Tibial artery (tissue), 4 donors: ENCODE measurements at regions not wholly inside any gene's neighbourhood (a gene's known extent, or its start where the extent isn't known, plus 50 kb on each side); places are given as distances from the start of the nearest gene placed in this dataset.

ENCODE experiments used
- DNase-seq, 2 donors: peaks; one replicate each; pipeline ENCODE4 v3.0.0-alpha.2; 2019
- H3K27ac ChIP-seq, 2 donors: fragments of 200-600 bp; sonication (generic) in 1 of 2; 1 replicate in 1 of 2; 2 replicates in 1 of 2; pipeline ENCODE4 v1.5.1; 2018 to 2019; ENCODE audit warnings: mild to moderate bottlenecking in 1 of 2
- H3K27me3 ChIP-seq, 2 donors: fragments of 200-600 bp; sonication (generic) in 1 of 2; one replicate each; pipeline versions ENCODE4 v1.5.1 to v1.6.0; 2016 to 2019
- H3K36me3 ChIP-seq, 3 donors: fragments of 200-600 bp; sonication (generic) in 2 of 3; one replicate each; pipeline ENCODE4 v1.5.1; 2016 to 2019; ENCODE audit warnings: mild to moderate bottlenecking in 2 of 3
- H3K4me1 ChIP-seq, 4 donors: fragments of 200-600 bp; sonication (generic) in 2 of 4; 1 replicate in 3 of 4; 2 replicates in 1 of 4; pipeline ENCODE4 v1.5.1; 2016 to 2019
- H3K4me3 ChIP-seq, 2 donors: fragments of 200-600 bp; sonication (generic) in 1 of 2; 1 replicate in 1 of 2; 2 replicates in 1 of 2; pipeline ENCODE4 v1.5.1; 2018 to 2019; ENCODE audit warnings: mild to moderate bottlenecking in 2 of 2
- H3K9me3 ChIP-seq, 3 donors: fragments of 200-600 bp; sonication (generic) in 1 of 3; one replicate each; pipeline ENCODE4 v1.5.1; 2016 to 2019
- CTCF ChIP-seq, 2 experiments: fragments of 200-600 bp in 1 of 2; fragments of 450-650 bp in 1 of 2; IDR thresholded peaks; one replicate each; pipeline ENCODE4 v1.5.1; 2017 to 2019; ENCODE audit warnings: antibody characterized with exemption in 2 of 2, mild to moderate bottlenecking in 1 of 2, moderate library complexity in 1 of 2
- intact Hi-C: fragments of 100-400 bp; cut with DNase I; formaldehyde crosslinking; loops from one replicate; pipeline ENCODE4 v1.15.0; 2023; ENCODE audit warnings: low total_unique reads

GRCh38 chr2:163505281-163505680, 230.5 kb downstream of the FIGN start:
- Histone ChIP-seq H3K9me3 (peaks cover 0 to 5% (median 4%) of the 10 kb centered on the region in 3 donors), H3K27me3 (no peaks in the 10 kb centered on the region), H3K36me3 (no peaks in the 10 kb centered on the region), H3K4me3 (no peak overlapping the region), H3K27ac (no peak overlapping the region), H3K4me1 (no peaks in the 10 kb centered on the region)
- intact Hi-C loops, result no loop called here
- no peak for TF ChIP-seq CTCF (IDR thresholded peaks at IDR 0.05)
- no peak for DNase-seq

DNA sequence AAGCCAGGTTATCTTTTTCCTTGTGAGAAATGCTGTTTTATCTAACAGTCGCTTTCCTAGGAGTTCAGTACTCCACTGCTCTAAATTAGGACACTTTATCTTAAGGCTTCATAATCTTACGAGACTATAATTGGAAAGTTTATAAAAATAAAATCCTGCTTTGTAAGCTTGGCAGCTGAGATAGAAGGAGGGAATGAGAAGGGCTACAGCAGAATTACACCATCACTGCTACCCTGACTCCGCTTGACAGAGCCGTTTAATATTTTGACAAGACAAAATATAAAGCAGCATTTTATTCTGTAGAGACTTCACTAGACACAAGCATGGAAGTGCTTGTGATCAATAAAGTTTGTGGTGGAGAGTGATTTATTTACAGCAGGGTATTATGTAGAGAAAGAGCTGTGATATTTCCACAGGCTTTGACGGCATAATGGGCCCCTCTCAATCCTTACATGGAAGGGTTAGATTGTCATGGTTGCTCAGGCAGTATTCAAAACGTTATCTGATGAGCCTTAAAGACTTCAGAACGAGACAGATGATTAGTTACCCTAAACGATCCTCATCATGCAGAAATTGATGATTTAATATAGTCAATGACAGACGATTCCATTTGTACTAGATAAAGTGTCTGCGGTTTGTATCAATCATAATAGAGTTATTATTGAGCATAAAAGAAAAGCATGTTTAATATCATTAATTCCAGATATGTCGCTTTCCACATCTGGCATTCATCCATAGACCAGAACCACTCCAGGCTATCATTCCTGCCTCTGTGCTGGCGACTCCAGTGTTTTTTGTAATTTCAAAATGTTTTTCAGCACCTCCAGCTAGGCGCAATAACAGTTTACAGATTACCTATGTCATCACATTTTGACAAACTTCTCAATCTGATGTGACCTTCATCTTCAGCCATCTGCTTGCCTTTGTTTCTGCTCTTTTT, 242.2 kb downstream of the FIGN start:
- Histone ChIP-seq H3K27ac (no peak overlapping the region), H3K4me3 (no peak overlapping the region), H3K27me3 (no peaks in the 10 kb centered on the region), H3K9me3 (peaks cover 0 to 1% (median 0%) of the 10 kb centered on the region in 3 donors), H3K36me3 (no peaks in the 10 kb centered on the region), H3K4me1 (peaks cover 0 to 8% (median 0%) of the 10 kb centered on the region in 4 donors)
- no peak for DNase-seq
- TF ChIP-seq CTCF (IDR thresholded peaks at IDR 0.05), result no peak
- intact Hi-C loops, result no loop called here

DNA sequence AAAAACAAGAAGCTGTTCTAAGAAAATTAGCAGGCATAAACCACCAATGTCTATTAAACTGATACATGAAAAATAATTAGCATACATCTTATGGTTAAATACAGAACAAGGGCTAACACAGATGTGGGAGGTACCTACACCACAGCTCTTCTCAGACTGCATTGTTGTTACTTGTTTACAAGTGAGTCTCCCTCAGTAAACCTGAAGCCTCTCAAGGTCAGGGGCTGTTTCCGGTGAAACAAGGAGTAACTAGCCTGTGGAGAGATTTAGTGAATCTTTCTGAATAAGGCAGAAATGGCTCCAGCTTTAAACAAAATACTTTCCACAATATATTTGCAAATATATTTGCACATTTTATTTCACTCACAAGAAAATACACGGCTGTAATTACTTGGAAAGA, 244.0 kb downstream of the FIGN start:
- H3K9me3 ChIP-seq, result no peaks in the 10 kb centered on the region
- no peak overlapping the region for H3K4me3 ChIP-seq
- no peaks in the 10 kb centered on the region for H3K36me3 ChIP-seq
- intact Hi-C loops, result no loop called here
- no peak for TF ChIP-seq CTCF (IDR thresholded peaks at IDR 0.05)
- no peak for DNase-seq
- no peaks in the 10 kb centered on the region for H3K27me3 ChIP-seq
- peaks cover 0 to 8% (median 0%) of the 10 kb centered on the region in 4 donors for H3K4me1 ChIP-seq
- no peak overlapping the region for H3K27ac ChIP-seq

DNA sequence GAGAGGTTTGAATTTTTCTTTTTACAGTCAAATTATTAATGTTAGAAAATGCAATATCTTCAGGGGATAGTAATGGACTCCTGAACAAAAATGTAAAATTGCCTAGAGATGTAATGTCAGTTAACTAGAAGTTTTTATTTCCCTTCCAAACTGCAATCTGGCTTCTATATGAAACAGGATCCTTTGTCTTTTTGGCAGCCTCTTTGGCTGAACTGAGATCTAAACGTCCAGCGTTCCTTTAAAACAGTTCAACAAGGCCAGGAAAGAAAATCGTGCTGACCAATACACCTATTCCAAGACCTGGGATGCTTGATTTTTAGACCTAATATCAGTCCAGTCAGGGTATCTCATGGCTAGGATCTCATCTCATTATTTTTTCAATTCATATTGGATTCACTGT, 245.5 kb downstream of the FIGN start:
- intact Hi-C loops, result no loop called here
- peaks cover 0 to 8% (median 0%) of the 10 kb centered on the region in 4 donors for H3K4me1 ChIP-seq
- H3K27me3 ChIP-seq, result no peaks in the 10 kb centered on the region
- H3K27ac ChIP-seq, result no peak overlapping the region
- no peak for TF ChIP-seq CTCF (IDR thresholded peaks at IDR 0.05)
- no peaks in the 10 kb centered on the region for H3K36me3 ChIP-seq
- H3K9me3 ChIP-seq, result no peaks in the 10 kb centered on the region
- DNase-seq, result no peak
- no peak overlapping the region for H3K4me3 ChIP-seq

DNA sequence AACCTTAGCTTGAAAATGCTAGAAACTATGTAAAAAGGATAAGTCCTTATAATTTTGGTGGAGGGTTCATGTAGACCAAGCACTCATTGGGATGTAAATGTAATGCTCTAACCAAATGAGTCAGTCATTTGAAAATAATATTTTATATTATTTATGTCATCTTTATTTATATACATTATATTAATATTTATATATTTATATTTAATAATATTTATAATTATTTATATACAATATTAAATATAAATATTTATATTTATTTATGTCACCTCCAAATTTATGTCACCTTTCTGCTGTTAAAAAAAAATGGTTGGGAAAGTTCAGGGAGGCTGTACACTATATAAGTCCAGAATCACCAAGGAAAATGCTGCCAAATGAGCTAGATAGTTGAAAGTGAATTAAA, 254.3 kb downstream of the FIGN start:
- Histone ChIP-seq H3K36me3 (no peaks in the 10 kb centered on the region), H3K4me1 (no peaks in the 10 kb centered on the region), H3K4me3 (no peak overlapping the region), H3K27me3 (no peaks in the 10 kb centered on the region), H3K9me3 (no peaks in the 10 kb centered on the region), H3K27ac (no peak overlapping the region)
- TF ChIP-seq CTCF (IDR thresholded peaks at IDR 0.05), result no peak
- intact Hi-C loops, result no loop called here
- DNase-seq, result no peak
